GM23248 (cell line): ENCODE measurements at regions not wholly inside any gene's neighbourhood (a gene's known extent, or its start where the extent isn't known, plus 50 kb on each side); places are given as distances from the start of the nearest gene placed in this dataset.

Source experiments
- EZH2 ChIP-seq: fragments of 200-600 bp; sonication (generic); IDR thresholded peaks from 2 replicates; pipeline ENCODE4 v1.6.1; 2018; ENCODE audit warnings: antibody characterized with exemption, mild to moderate bottlenecking; ENCODE audit not compliant: insufficient read depth, poor library complexity, severe bottlenecking
- EZH2phosphoT487 ChIP-seq: fragments of 200-600 bp; sonication (generic); IDR thresholded peaks from 2 replicates; pipeline ENCODE4 v1.6.1; 2018; ENCODE audit warnings: antibody characterized with exemption, moderate library complexity, mild to moderate bottlenecking, low read depth; ENCODE audit not compliant: insufficient read depth

- TF ChIP-seq EZH2 (no peak), EZH2phosphoT487 (no peak)
Measured at GRCh38 chr6:51526049-51526448, 561.4 kb downstream of the PKHD1 start.
